Activated CD4-positive, alpha-beta T cell treated with anti-CD3 and anti-CD28 coated beads, Interleukin-10, Interleukin-2, amounts not matched to agents 100 ng/mL and 50 ng/mL, durations not matched to agents 16 hours and 8 hours (primary cell): ENCODE measurements at regions not wholly inside any gene's neighbourhood (a gene's known extent, or its start where the extent isn't known, plus 50 kb on each side); places are given as distances from the start of the nearest gene placed in this dataset.

Source experiments
- DNase-seq: peaks from one replicate; pipeline ENCODE4 v3.0.0-alpha.2; 2020

- no peak for DNase-seq
These were observed 88.6 kb upstream of the PAPPA start for GRCh38 chr9:116064970-116065369.

DNA sequence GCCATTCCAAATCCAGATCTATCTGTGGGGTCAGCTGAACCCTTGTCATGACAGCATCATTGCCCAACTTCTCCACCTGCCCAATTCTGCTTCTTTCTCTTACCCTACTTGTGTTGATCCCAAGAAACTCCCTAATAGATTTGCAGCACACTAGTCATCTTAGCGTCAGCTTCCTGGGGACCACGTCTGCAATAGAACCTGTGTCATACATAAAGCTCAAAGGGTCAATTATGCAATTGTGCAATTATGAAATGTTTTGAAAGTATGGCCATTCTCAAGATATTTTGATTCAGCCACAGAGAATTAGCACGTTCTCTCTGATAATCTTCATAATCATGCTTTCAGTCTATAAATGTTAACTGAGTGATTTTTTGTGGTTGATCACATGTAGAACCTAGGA, 87.4 kb upstream of the PAPPA start:
- no peak for DNase-seq

DNA sequence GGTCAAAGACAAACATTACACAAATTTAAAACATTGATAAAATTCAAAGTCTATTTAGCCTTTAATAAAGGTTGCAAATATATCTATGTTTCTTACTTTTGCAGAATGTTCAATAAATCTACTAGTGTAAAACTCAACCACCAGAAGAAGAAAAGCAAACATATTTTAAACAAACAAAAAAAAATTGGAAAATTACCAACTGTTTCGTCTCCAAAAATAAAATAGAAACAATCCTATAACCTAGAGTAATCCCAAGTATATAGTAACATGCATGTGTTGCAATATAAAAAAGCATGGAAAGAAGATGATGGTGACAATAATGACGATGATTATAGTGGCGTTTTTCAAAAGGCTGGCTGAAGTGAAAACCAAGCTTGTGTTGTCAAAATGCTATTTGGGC, 86.0 kb upstream of the PAPPA start:
- no peak for DNase-seq

DNA sequence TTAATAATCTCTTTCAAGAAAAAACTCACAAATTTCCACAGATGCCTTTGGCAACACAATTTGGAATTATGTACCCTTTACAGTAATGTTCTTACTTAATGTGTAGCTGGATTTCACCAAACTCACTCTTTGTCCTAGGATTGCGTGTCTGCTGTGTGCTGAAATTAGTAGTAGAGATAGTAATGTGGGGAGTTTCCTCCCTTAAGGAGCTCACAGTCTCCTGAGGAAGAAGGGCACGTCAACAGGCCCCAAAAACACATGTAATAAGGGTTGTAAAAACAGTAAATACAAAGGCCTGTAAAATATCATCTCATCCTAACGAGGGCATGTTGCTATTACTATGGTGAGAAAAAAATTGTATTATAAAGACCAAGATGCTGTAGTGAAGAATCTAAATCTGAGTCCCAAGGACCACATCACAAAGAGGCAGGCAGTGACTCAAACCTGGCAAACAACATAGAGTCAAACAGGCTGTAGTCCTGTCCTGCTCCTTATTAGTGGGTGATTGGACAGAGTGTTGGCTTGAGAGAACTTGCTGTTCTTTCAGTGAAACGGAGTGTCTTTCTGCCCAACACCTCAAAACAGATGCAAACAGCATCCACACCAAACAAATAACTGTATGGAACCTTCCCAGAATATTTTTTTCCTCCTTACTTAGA, 83.2 kb upstream of the PAPPA start:
- no peak for DNase-seq

DNA sequence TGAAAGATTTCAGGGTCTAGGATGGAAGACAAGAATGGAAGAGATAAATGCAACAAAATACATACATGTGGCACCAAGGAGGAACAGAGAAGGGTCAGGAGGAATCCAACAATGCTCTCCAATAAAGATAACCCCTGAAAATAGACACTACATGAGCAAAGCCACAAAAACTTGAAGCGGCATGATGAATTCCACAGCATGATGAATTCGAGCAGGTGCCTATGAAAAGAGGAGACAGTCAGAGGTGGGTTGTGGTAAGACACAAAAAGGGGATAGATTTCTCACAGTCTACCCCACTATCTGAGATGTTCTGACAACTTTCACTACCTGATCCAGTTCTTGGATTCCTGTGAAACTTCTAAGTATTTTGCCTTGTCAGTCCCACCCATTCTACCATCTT, 81.5 kb upstream of the PAPPA start:
- no peak for DNase-seq

DNA sequence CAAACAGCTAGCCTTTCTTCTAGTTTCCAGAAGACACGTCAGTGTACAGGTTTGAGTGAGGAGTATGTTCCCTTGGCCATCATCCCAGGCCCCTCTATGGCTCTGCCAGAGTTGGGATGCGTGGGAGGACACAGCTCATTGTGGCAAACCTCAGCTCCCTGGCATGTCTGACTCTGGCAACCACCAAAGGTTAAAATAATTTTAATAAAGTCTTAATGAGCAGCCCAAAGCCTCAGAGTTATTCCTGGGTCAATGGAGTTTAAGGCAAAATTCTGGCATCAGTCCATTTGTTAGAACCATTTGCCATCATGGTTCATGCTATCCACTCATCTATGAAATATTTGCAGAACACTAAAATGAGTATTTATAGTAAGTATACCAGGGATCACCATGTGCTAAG, 79.8 kb upstream of the PAPPA start:
- no peak for DNase-seq

DNA sequence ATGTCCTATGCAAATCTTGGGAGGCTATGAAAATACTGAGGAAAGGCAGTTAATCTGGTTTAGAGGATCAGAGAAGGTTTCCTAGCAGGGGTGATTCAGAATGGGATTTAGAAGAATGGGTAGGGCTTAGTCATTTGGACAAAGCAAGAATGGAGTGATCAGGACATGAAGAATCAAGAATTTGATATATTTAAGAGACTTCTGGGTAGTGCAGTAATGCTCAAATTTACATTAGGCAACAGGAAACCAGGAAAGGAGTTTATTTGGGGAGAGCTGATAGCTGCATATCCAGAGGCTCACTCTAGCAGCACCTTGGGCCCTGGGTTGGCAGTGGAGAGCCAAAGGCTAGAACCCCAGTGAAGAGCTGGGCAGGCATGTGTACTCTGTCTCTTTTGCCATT, 78.9 kb upstream of the PAPPA start:
- DNase-seq, result no peak

DNA sequence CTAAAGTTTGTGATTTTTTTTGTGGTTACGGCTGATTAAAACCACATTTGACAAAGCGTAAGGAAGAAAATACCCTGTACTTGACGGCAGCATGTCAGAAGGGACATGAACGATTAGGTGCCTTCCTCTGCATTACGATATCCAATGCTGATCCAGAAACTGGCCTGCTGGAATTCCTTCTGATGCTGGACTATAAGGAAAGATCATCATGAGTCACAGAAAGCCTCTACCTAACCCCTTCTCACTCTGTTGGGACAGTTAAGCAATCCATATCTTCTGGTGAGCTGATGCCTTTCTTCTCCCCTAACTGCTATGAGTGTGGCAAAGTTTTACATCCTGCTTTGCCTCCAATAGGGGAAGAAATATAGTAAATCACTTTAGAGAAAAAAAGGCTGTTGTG, 78.4 kb upstream of the PAPPA start:
- no peak for DNase-seq

DNA sequence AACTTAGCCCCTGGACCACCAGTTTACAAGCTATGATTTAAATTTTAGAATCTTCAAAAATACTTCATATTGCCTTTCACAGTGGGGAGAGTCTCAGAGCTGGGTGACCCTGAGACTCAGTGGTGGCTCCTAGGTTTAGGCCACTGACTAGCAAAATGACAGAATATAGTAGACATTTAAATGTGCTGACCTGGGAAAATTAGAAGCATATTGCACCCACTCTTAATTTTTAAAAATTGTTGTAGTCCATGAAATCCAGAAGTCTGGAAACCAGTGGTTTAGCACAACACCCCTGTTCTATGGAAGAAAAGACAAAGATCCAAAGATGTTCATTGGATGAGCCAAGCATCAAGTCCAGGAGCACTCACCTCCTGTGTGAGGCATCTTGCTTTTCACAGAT, 75.0 kb upstream of the PAPPA start:
- DNase-seq, result no peak

DNA sequence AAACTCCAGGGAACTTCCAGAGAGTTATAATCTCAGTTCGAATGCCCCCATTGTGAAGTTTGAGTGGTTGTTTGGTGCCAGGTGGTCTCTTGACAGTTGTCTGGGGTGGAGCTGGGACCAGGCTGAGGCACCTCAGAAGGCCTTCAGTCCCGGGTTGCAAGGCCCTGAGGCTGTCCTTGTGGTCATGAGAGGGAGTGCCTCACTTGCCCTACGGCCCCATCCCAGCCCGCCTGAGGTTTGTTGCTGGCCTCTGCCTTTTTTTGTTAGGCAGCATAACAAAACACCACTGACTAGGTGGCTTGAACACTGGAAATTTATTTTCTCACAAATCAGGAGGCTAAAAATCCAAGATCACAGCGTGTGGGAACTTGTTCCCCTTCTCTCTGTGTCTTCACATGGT, 73.0 kb upstream of the PAPPA start:
- no peak for DNase-seq

- no peak for DNase-seq
These were observed 72.0 kb upstream of the PAPPA start for GRCh38 chr9:116081435-116082115.

- DNase-seq, result no peak
These were observed 69.8 kb upstream of the PAPPA start for GRCh38 chr9:116083837-116084236.

DNA sequence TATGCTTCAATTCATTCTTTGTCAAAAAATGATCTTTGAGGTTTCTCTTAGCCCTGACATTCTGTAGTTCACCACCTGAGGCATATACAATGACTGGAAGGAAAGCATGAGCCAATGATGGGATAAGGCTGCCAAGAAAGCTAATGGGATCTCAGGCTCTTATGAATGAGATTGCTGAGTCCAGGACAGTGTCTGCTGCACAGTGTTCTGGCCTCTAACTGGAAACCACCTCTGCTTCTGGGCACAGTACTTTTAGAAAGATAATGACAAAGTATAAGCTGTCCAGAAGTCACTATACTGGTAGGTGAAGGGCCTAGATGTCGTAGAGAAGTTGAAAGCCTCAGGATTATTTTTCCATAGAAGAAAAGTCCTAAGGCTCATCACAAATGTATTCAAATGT, 69.1 kb upstream of the PAPPA start:
- no peak for DNase-seq

- no peak for DNase-seq
These were observed 66.3 kb upstream of the PAPPA start for GRCh38 chr9:116087246-116087645.

GRCh38 chr9:116087751-116088194, 65.8 kb upstream of the PAPPA start:
- DNase-seq, result no peak

GRCh38 chr9:116088396-116088795, 65.2 kb upstream of the PAPPA start:
- no peak for DNase-seq

- no peak for DNase-seq
These were observed 63.4 kb upstream of the PAPPA start for GRCh38 chr9:116090030-116090770.

- no peak for DNase-seq
These were observed 58.7 kb upstream of the PAPPA start for GRCh38 chr9:116094846-116095245.

GRCh38 chr9:116095403-116095802, 58.2 kb upstream of the PAPPA start:
- DNase-seq, result no peak

DNA sequence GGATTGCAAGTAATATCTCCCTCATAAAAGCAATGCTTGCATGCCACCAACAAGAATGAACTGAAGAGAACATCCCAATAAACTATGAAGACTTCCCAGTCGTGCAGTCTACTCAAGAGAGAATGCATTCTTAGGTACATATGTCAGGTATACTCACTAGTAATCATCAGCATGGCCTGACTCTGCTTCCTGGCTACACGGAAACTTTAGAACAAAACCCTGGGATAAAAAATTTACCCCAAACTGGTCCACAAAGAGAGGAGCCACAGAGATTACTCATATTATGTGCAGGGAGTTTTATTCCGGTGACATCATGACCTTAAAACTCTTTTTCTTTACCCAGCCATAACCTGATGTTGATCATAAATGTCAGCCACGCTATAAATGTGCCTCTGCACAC, 57.5 kb upstream of the PAPPA start:
- DNase-seq, result no peak

DNA sequence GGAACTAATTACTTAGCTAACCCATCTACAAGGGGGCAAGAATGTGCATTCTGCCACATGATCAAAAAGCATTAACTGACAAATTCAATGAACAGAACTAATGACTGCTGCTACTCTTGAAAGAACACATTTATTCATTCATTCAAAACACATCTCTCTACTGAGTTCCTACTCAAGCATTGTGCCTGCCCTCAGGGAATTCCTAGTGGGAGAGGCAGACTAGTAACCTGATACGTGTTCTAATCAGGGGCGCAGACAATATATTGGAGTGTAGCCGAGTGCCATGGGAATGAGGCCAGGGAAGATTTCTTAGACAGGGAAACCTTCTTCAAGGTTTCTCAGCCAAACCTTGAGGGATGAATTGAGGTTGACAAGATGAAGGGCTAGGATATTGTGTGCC, 56.7 kb upstream of the PAPPA start:
- DNase-seq, result no peak

DNA sequence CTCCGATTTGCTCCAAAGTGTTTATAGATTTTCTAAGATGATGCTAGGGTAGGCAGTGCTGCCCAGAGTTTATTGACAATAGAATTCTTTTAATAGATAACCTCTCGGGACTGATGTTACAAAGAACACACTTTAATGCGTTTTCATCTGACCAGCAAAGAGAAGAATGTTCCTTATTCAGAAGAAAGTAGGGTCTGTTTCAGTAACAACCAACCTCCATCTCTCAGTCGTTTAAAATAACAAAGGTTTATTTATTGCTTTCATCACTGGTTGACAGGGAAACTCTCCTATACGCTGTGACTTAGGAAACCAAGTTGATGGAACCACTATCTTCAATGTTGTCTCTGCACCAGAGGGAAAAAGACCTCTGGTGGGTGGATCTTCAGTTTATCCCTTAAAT, 55.1 kb upstream of the PAPPA start:
- no peak for DNase-seq

- no peak for DNase-seq
These were observed 53.8 kb upstream of the PAPPA start for GRCh38 chr9:116099821-116100220.

- no peak for DNase-seq
These were observed 52.9 kb upstream of the PAPPA start for GRCh38 chr9:116100711-116101121.
